ACC112 (cell line): ENCODE measurements at regions not wholly inside any gene's neighbourhood (a gene's known extent, or its start where the extent isn't known, plus 50 kb on each side); places are given as distances from the start of the nearest gene placed in this dataset.

Experiments
- H2AFZ ChIP-seq: fragments of 200-600 bp; sonication (generic); one replicate; pipeline ENCODE4 v1.6.0; 2017; ENCODE audit warnings: antibody characterized with exemption, low read length; ENCODE audit not compliant: unreplicated experiment
- H3K27ac ChIP-seq: fragments of 200-600 bp; sonication (generic); 2 replicates; pipeline ENCODE4 v1.5.1; 2014; ENCODE audit warnings: low read depth, mild to moderate bottlenecking, antibody characterized with exemption, low read length, moderate library complexity
- H3K27me3 ChIP-seq: fragments of 200-600 bp; sonication (generic); 2 replicates; pipeline ENCODE4 v1.6.1; 2014; ENCODE audit warnings: mild to moderate bottlenecking, antibody characterized with exemption, low read length, moderate library complexity, mixed read lengths; ENCODE audit not compliant: insufficient read depth
- H3K36me3 ChIP-seq: fragments of 200-600 bp; sonication (generic); 2 replicates; pipeline ENCODE4 v1.6.1; 2016; ENCODE audit warnings: mild to moderate bottlenecking, antibody characterized with exemption, low read length, moderate library complexity, mixed read lengths; ENCODE audit not compliant: insufficient read depth
- H3K4me1 ChIP-seq: fragments of 200-600 bp; sonication (generic); one replicate; pipeline ENCODE4 v1.6.1; 2016; ENCODE audit warnings: low read length, mixed read lengths; ENCODE audit not compliant: insufficient read depth, unreplicated experiment, control insufficient read depth
- H3K4me3 ChIP-seq: fragments of 200-600 bp; sonication (generic); 2 replicates; pipeline ENCODE4 v1.5.1; 2014; ENCODE audit warnings: mild to moderate bottlenecking, low read depth, low read length
- H3K79me2 ChIP-seq: fragments of 200-600 bp; sonication (generic); one replicate; pipeline ENCODE4 v1.6.0; 2016; ENCODE audit warnings: low read length; ENCODE audit not compliant: control insufficient read depth, unreplicated experiment, insufficient read depth

DNA sequence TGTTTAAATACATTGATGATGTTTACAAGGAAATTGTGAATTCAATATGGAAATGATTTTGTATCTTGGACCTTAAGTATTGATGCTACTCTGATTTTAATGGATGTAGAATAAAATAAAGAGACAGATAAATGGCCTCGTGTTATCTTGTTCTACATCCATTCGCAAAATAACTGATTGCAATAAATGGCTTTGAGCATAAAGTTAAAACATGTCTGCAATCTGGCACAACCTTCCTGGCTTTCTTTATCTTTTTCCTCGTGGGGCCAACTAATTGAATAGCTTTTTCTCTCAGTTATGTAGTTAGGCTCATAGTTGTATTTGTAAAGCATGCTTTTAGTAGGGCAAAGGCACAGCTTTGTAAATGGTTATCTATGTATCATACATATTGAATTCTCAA lies 691.4 kb downstream of the CDH8 start:
- no peaks in the 10 kb centered on the region for H3K79me2 ChIP-seq
- no peaks in the 10 kb centered on the region for H3K27me3 ChIP-seq
- no peak overlapping the region for H3K27ac ChIP-seq
- H3K36me3 ChIP-seq, result no peaks in the 10 kb centered on the region
- H3K4me3 ChIP-seq, result no peak overlapping the region
- H3K4me1 ChIP-seq, result no peaks in the 10 kb centered on the region
- H2AFZ ChIP-seq, result no peak overlapping the region

DNA sequence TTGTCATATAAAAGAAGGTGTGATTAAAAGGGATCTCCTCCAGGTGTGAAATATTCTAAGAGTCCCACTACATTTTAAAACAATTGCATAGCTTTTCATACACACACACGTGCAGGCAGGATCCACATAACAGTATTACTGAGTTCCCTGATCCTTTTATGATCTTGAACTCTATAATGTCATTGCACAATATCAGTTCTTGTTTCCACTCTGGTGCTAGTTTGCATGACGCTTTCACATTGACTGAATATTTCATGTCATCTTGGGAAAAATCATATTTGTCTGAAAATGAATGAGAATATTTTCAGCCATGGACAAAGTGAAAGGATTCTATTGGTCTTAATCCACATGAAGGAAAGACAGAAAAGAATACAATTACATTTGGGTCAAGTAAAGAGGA lies 703.8 kb downstream of the CDH8 start:
- H3K79me2 ChIP-seq, result no peaks in the 10 kb centered on the region
- H3K27me3 ChIP-seq, result no peaks in the 10 kb centered on the region
- H3K4me3 ChIP-seq, result no peak overlapping the region
- H3K4me1 ChIP-seq, result no peaks in the 10 kb centered on the region
- H2AFZ ChIP-seq, result no peak overlapping the region
- H3K27ac ChIP-seq, result no peak overlapping the region
- no peaks in the 10 kb centered on the region for H3K36me3 ChIP-seq

GRCh38 chr16:61324044-61324443 lies 712.2 kb downstream of the CDH8 start:
- Histone ChIP-seq H2AFZ (no peak overlapping the region), H3K4me3 (no peak overlapping the region), H3K4me1 (no peaks in the 10 kb centered on the region), H3K27ac (no peak overlapping the region), H3K27me3 (no peaks in the 10 kb centered on the region), H3K79me2 (no peaks in the 10 kb centered on the region), H3K36me3 (no peaks in the 10 kb centered on the region)

DNA sequence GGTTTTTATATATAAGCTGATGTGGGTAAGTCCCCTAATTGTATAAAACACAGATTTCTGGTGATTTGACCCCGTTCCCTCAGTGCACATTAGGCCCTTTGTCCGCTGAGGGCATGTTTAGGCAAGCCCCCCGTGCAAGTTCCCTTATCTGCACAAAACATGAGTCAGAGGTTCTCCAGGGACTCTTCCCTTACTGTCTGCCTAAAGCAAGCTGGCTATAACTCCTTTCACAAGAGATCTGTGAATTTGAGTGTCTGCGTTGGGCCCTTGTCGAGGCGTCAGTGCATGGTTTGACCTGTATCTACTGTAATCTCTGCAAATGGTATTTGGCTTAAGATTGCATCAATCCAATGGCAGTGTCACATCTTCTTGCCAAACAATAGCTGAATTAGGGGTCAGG lies 712.8 kb downstream of the CDH8 start:
- Histone ChIP-seq H3K27me3 (no peaks in the 10 kb centered on the region), H2AFZ (no peak overlapping the region)

DNA sequence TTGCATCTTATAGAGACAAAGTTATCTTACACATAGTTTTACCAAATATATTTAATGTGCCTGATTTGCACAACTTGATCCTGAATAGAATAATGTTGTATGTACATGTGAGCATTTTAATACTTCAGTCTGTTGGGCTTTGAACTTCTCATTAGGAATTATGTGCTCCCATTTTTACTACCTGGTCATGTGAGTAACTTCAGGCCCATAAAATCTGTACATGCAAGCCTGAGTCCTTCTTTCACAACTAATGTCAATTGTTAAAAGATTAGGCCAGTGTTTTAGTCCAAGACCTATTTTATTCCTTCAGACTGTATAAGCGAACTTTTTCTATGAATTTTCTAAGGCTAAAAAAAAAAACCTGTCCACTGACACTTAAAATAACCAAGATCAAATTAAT lies 715.4 kb downstream of the CDH8 start:
- Histone ChIP-seq H3K4me1 (no peaks in the 10 kb centered on the region), H3K79me2 (no peaks in the 10 kb centered on the region), H3K36me3 (no peaks in the 10 kb centered on the region), H3K4me3 (no peak overlapping the region), H2AFZ (no peak overlapping the region), H3K27ac (no peak overlapping the region), H3K27me3 (no peaks in the 10 kb centered on the region)

More for the DNA sequence above, 712.8 kb downstream of the CDH8 start:
- H3K4me1 ChIP-seq, result no peaks in the 10 kb centered on the region
- no peak overlapping the region for H3K4me3 ChIP-seq
- no peaks in the 10 kb centered on the region for H3K79me2 ChIP-seq
- H3K36me3 ChIP-seq, result no peaks in the 10 kb centered on the region
- no peak overlapping the region for H3K27ac ChIP-seq

GRCh38 chr16:61313931-61314330 lies 722.3 kb downstream of the CDH8 start:
- Histone ChIP-seq H3K27me3 (no peaks in the 10 kb centered on the region), H3K4me1 (no peaks in the 10 kb centered on the region), H3K79me2 (no peaks in the 10 kb centered on the region), H3K4me3 (no peak overlapping the region), H2AFZ (no peak overlapping the region), H3K36me3 (no peaks in the 10 kb centered on the region), H3K27ac (no peak overlapping the region)

GRCh38 chr16:61309386-61309785 lies 726.9 kb downstream of the CDH8 start:
- no peak overlapping the region for H3K4me3 ChIP-seq
- no peaks in the 10 kb centered on the region for H3K79me2 ChIP-seq
- H3K36me3 ChIP-seq, result no peaks in the 10 kb centered on the region
- no peaks in the 10 kb centered on the region for H3K4me1 ChIP-seq
- H3K27ac ChIP-seq, result no peak overlapping the region
- H3K27me3 ChIP-seq, result no peaks in the 10 kb centered on the region
- H2AFZ ChIP-seq, result no peak overlapping the region

DNA sequence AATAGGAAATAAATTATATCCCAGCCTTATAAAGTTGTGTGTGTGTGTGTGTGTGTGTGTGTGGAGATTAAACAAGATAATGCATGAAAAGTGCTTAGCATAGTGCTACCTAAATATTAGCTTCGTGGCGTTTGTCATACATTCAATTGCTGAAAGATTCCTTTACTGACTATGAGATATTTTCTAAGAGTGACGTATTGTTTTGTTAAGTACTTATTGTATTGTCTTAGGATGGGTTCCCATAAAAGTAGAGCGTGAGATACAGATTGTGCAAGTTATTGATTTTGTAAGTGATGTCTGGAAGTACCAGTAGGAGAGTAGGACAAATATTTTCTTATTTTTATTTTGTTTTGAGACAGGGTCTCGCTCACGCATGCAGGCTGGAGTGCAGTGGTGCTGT lies 730.0 kb downstream of the CDH8 start:
- Histone ChIP-seq H3K27me3 (no peaks in the 10 kb centered on the region), H2AFZ (no peak overlapping the region), H3K4me3 (no peak overlapping the region), H3K79me2 (no peaks in the 10 kb centered on the region), H3K36me3 (no peaks in the 10 kb centered on the region), H3K4me1 (no peaks in the 10 kb centered on the region), H3K27ac (no peak overlapping the region)

- Histone ChIP-seq H3K79me2 (no peaks in the 10 kb centered on the region), H3K27ac (no peak overlapping the region), H2AFZ (no peak overlapping the region), H3K4me1 (no peaks in the 10 kb centered on the region), H3K4me3 (no peak overlapping the region), H3K27me3 (no peaks in the 10 kb centered on the region), H3K36me3 (no peaks in the 10 kb centered on the region)
These were observed 739.4 kb downstream of the CDH8 start for GRCh38 chr16:61296814-61297213.

DNA sequence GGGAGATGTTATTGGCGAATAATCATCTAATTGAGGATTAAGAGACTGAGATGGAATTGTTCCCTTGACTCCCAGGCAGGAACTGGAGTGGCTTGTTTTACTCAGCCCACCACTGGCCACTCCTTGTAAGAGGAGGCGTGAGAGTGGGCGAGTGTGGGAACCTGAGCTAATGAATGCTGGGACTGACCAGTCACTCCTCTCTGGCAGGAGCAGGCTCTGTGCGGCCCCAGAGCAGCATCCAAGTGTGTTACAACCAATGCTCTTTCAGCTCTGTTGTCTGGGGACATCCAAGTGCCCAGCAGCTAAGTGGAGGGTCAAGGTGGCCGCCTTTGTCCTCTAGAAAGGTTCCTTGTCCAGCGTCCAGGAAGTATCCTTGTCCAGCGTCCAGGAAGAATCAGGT lies 739.9 kb downstream of the CDH8 start:
- Histone ChIP-seq H2AFZ (no peak overlapping the region), H3K36me3 (no peaks in the 10 kb centered on the region), H3K27ac (no peak overlapping the region), H3K4me3 (no peak overlapping the region), H3K27me3 (no peaks in the 10 kb centered on the region), H3K4me1 (no peaks in the 10 kb centered on the region), H3K79me2 (no peaks in the 10 kb centered on the region)

- no peaks in the 10 kb centered on the region for H3K4me1 ChIP-seq
- no peak overlapping the region for H3K4me3 ChIP-seq
- H2AFZ ChIP-seq, result no peak overlapping the region
- no peaks in the 10 kb centered on the region for H3K79me2 ChIP-seq
- no peak overlapping the region for H3K27ac ChIP-seq
- H3K36me3 ChIP-seq, result no peaks in the 10 kb centered on the region
- H3K27me3 ChIP-seq, result no peaks in the 10 kb centered on the region
These were observed 740.9 kb downstream of the CDH8 start for GRCh38 chr16:61295311-61295710.

DNA sequence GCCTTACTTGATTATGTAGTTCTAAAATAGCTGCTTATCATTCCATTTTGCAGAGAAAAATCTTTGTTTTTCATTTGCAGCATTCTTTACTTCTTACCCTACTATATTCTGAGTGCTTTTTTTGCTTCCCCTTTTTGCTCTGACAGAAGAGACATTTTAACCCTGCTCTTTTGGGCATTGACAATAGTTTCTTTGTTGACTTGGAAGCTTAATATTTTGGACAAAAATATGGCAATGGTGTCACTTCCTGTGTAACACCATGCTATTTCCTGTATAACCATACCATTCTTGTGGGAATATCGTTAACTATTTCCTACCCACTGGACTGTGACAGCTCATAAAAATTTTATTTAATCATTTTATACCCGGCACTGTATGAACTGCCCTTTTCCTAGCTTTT lies 747.1 kb downstream of the CDH8 start:
- Histone ChIP-seq H3K27ac (no peak overlapping the region), H3K79me2 (no peaks in the 10 kb centered on the region), H2AFZ (no peak overlapping the region)

More for the DNA sequence above, 747.1 kb downstream of the CDH8 start:
- Histone ChIP-seq H3K27me3 (no peaks in the 10 kb centered on the region), H3K4me1 (no peaks in the 10 kb centered on the region), H3K4me3 (no peak overlapping the region), H3K36me3 (no peaks in the 10 kb centered on the region)
